ENCODE measurements at regions not wholly inside any gene's neighbourhood (a gene's known extent, or its start where the extent isn't known, plus 50 kb on each side); places are given as distances from the start of the nearest gene placed in this dataset.
A peak's percentile ranks its signal among the peaks of the same experiment; 100 is the strongest.

GRCh38 chr11:104704888-104705287, 193.4 kb downstream of the CASP12 start:
- peaks cover 33% of the 10 kb centered on the region for H3K4me1 Mint-ChIP-seq
- no peak overlapping the region for H3K4me3 Mint-ChIP-seq
- no peak for ATAC-seq
- ChIA-PET POLR2A (no interaction called here), CTCF (no interaction called here)
- peaks cover 6% of the 10 kb centered on the region for H3K9me3 Mint-ChIP-seq
- H3K27ac Mint-ChIP-seq, result no peak overlapping the region
- TF ChIP-seq ZNF219 (CRISPR knock-in tag; IDR thresholded peaks at IDR 0.05; ENCODE audit: borderline replicate concordance) (no peak), GRHL2 (CRISPR knock-in tag; IDR thresholded peaks at IDR 0.05; ENCODE audit: insufficient replicate concordance, severe bottlenecking) (no peak), GABPB1 (CRISPR knock-in tag; IDR thresholded peaks at IDR 0.05) (no peak), NFATC4 (CRISPR knock-in tag; IDR thresholded peaks at IDR 0.05) (no peak), OVOL2 (CRISPR knock-in tag; IDR thresholded peaks at IDR 0.05; ENCODE audit: borderline replicate concordance) (no peak), ARID4B (CRISPR knock-in tag; IDR thresholded peaks at IDR 0.05; ENCODE audit: borderline replicate concordance) (no peak), E2F4 (CRISPR knock-in tag; IDR thresholded peaks at IDR 0.05; ENCODE audit: borderline replicate concordance, low read depth) (no peak), TEAD1 (CRISPR knock-in tag; IDR thresholded peaks at IDR 0.05) (no peak), PRRX2 (CRISPR knock-in tag; IDR thresholded peaks at IDR 0.05) (no peak), CREM (CRISPR knock-in tag; IDR thresholded peaks at IDR 0.05) (no peak), FOXP1 (CRISPR knock-in tag; IDR thresholded peaks at IDR 0.05; ENCODE audit: borderline replicate concordance) (no peak), JUN (CRISPR knock-in tag; IDR thresholded peaks at IDR 0.05) (no peak)
- peaks cover 9% of the 10 kb centered on the region for H3K36me3 Mint-ChIP-seq
- H3K27me3 Mint-ChIP-seq (ENCODE audit: low read depth), result no peaks in the 10 kb centered on the region
- DNase-seq (ENCODE audit: low spot score), result no peak

GRCh38 chr11:104704146-104704830, 194.0 kb downstream of the CASP12 start:
- no peak overlapping the region for H3K27ac Mint-ChIP-seq
- DNase-seq (ENCODE audit: low spot score), result no peak
- H3K27me3 Mint-ChIP-seq (ENCODE audit: low read depth), result no peaks in the 10 kb centered on the region
- peaks cover 32% of the 10 kb centered on the region for H3K4me1 Mint-ChIP-seq
- H3K9me3 Mint-ChIP-seq, result peaks cover 6% of the 10 kb centered on the region
- ChIA-PET POLR2A (no interaction called here), CTCF (no interaction called here)
- ATAC-seq, result peak; percentile 24; the same call in 1 of the 2 replicates
- no peak overlapping the region for H3K4me3 Mint-ChIP-seq
- peaks cover 9% of the 10 kb centered on the region for H3K36me3 Mint-ChIP-seq
- TF ChIP-seq ZNF532 (CRISPR knock-in tag; IDR thresholded peaks at IDR 0.05; ENCODE audit: borderline replicate concordance) (no peak), ZBTB43 (CRISPR knock-in tag; IDR thresholded peaks at IDR 0.05) (no peak), E2F4 (CRISPR knock-in tag; IDR thresholded peaks at IDR 0.05; ENCODE audit: borderline replicate concordance, low read depth) (no peak), ZSCAN18 (CRISPR knock-in tag; IDR thresholded peaks at IDR 0.05) (no peak), ZNF512 (CRISPR knock-in tag; IDR thresholded peaks at IDR 0.05; ENCODE audit: borderline replicate concordance) (no peak), MYBL2 (CRISPR knock-in tag; IDR thresholded peaks at IDR 0.05) (no peak), JAZF1 (CRISPR knock-in tag; IDR thresholded peaks at IDR 0.05) (no peak)
